ENCODE measurements at regions not wholly inside any gene's neighbourhood (a gene's known extent, or its start where the extent isn't known, plus 50 kb on each side); places are given as distances from the start of the nearest gene placed in this dataset.

- DNase-seq (ENCODE audit: extremely low spot score), result no peak
- no peak overlapping the region for H3K4me3 ChIP-seq
- no peak overlapping the region for H3K27ac ChIP-seq (replicated peaks in 1 of 4)
- H3K36me3 ChIP-seq, result no peaks in the 10 kb centered on the region
- no peak for TF ChIP-seq POLR2AphosphoS5 (IDR thresholded peaks at IDR 0.05)
- no peak for TF ChIP-seq POLR2A (IDR thresholded peaks at IDR 0.05; ENCODE audit: low read depth)
- no peak for TF ChIP-seq EP300 (IDR thresholded peaks at IDR 0.05)
- TF ChIP-seq CTCF (IDR thresholded peaks at IDR 0.05), result no peak
- H3K4me1 ChIP-seq, result peaks cover 0 to 6% (median 0%) of the 10 kb centered on the region in 4 donors
- 72% methylated on average over 6 of the region's 6 CpGs for WGBS
- no peaks in the 10 kb centered on the region for H3K9me3 ChIP-seq
- no peaks in the 10 kb centered on the region for H3K27me3 ChIP-seq
- intact Hi-C loops (cut with DNase I), result no loop called here
Observed at GRCh38 chr7:136056651-136057231, 79.6 kb upstream of the MTPN start.

GRCh38 chr7:136055266-136055665 is 78.1 kb upstream of the MTPN start:
- TF ChIP-seq CTCF (IDR thresholded peaks at IDR 0.05), result no peak
- TF ChIP-seq POLR2AphosphoS5 (IDR thresholded peaks at IDR 0.05), result no peak
- no peak for TF ChIP-seq POLR2A (IDR thresholded peaks at IDR 0.05; ENCODE audit: low read depth)
- no peak for TF ChIP-seq EP300 (IDR thresholded peaks at IDR 0.05)
- H3K36me3 ChIP-seq, result no peaks in the 10 kb centered on the region
- H3K4me3 ChIP-seq, result no peak overlapping the region
- no peak for DNase-seq (ENCODE audit: extremely low spot score)
- no peaks in the 10 kb centered on the region for H3K9me3 ChIP-seq
- intact Hi-C loops (cut with DNase I), result no loop called here
- H3K27me3 ChIP-seq, result no peaks in the 10 kb centered on the region
- peaks cover 0 to 6% (median 0%) of the 10 kb centered on the region in 4 donors for H3K4me1 ChIP-seq
- no peak overlapping the region for H3K27ac ChIP-seq (replicated peaks in 1 of 4)
- WGBS, result 92% methylated on average over 2 of the region's 2 CpGs

- Histone ChIP-seq H3K4me3 (no peak overlapping the region), H3K9me3 (no peaks in the 10 kb centered on the region), H3K27ac (replicated peaks in 1 of 4) (no peak overlapping the region), H3K4me1 (peaks cover 0 to 6% (median 0%) of the 10 kb centered on the region in 4 donors), H3K27me3 (no peaks in the 10 kb centered on the region), H3K36me3 (no peaks in the 10 kb centered on the region)
- WGBS, result 89% methylated on average over 6 of the region's 6 CpGs
- no peak for DNase-seq (ENCODE audit: extremely low spot score)
- intact Hi-C loops (cut with DNase I), result no loop called here
- no peak for TF ChIP-seq EP300 (IDR thresholded peaks at IDR 0.05)
- no peak for TF ChIP-seq CTCF (IDR thresholded peaks at IDR 0.05)
- TF ChIP-seq POLR2AphosphoS5 (IDR thresholded peaks at IDR 0.05), result no peak
- TF ChIP-seq POLR2A (IDR thresholded peaks at IDR 0.05; ENCODE audit: low read depth), result no peak
Observed at GRCh38 chr7:136053689-136054485, 76.7 kb upstream of the MTPN start.

- TF ChIP-seq EP300 (IDR thresholded peaks at IDR 0.05) (no peak), POLR2AphosphoS5 (IDR thresholded peaks at IDR 0.05) (no peak), POLR2A (IDR thresholded peaks at IDR 0.05; ENCODE audit: low read depth) (no peak), CTCF (IDR thresholded peaks at IDR 0.05) (no peak)
- 98% methylated on average over 6 of the region's 6 CpGs for WGBS
- no peaks in the 10 kb centered on the region for H3K4me1 ChIP-seq
- H3K27me3 ChIP-seq, result no peaks in the 10 kb centered on the region
- DNase-seq (ENCODE audit: extremely low spot score), result no peak
- peaks cover 0 to 4% (median 2%) of the 10 kb centered on the region in 4 donors for H3K9me3 ChIP-seq
- H3K4me3 ChIP-seq, result no peak overlapping the region
- intact Hi-C loops (cut with DNase I), result no loop called here
- H3K36me3 ChIP-seq, result no peaks in the 10 kb centered on the region
- H3K27ac ChIP-seq (replicated peaks in 1 of 4), result no peak overlapping the region
Observed at GRCh38 chr7:136051203-136051928, 74.2 kb upstream of the MTPN start.
